Thoracic aorta (tissue), 2 donors: ENCODE measurements at regions not wholly inside any gene's neighbourhood (a gene's known extent, or its start where the extent isn't known, plus 50 kb on each side); places are given as distances from the start of the nearest gene placed in this dataset.

Source experiments
- ATAC-seq: fragments of 150-250 bp; one replicate; pipeline ENCODE4 v1.8.0; 2017; ENCODE audit warnings: low read depth; ENCODE audit not compliant: insufficient number of reproducible peaks, low FRiP score
- DNase-seq: peaks from one replicate; pipeline ENCODE4 v3.0.0-alpha.2; 2020; ENCODE audit warnings: low spot score
- H3K27ac ChIP-seq, 2 donors: fragments of 200-600 bp; sonication (generic); 1 replicate in 1 of 2; 2 replicates in 1 of 2; pipeline ENCODE4 v1.5.1; 2016; ENCODE audit warnings: mild to moderate bottlenecking in 2 of 2, moderate library complexity in 2 of 2
- H3K27me3 ChIP-seq: fragments of 200-600 bp; sonication (generic); replicated peaks from 2 replicates; pipeline ENCODE4 v1.6.0; 2016; ENCODE audit warnings: mild to moderate bottlenecking; ENCODE audit not compliant: insufficient read depth
- H3K36me3 ChIP-seq: fragments of 200-600 bp; sonication (generic); one replicate; pipeline ENCODE4 v1.5.1; 2016
- H3K4me1 ChIP-seq, 2 donors: fragments of 200-600 bp; sonication (generic); 1 replicate in 1 of 2; 2 replicates in 1 of 2; pipeline versions ENCODE4 v1.5.1 to v1.6.0; 2016; ENCODE audit warnings: low read depth in 2 of 2, mild to moderate bottlenecking in 1 of 2; ENCODE audit not compliant: control insufficient read depth in 1 of 2
- H3K4me3 ChIP-seq: fragments of 200-600 bp; sonication (generic); 2 replicates; pipeline ENCODE4 v1.5.1; 2016; ENCODE audit warnings: mild to moderate bottlenecking
- H3K9me3 ChIP-seq: fragments of 200-600 bp; sonication (generic); 2 replicates; pipeline ENCODE4 v1.5.1; 2016
- CTCF ChIP-seq: fragments of 200-600 bp; sonication (generic); IDR thresholded peaks from one replicate; pipeline ENCODE4 v1.5.1; 2019; ENCODE audit warnings: antibody characterized with exemption

- Histone ChIP-seq H3K4me1 (no peaks in the 10 kb centered on the region), H3K27me3 (no peaks in the 10 kb centered on the region), H3K36me3 (no peaks in the 10 kb centered on the region), H3K27ac (no peak overlapping the region), H3K4me3 (no peak overlapping the region), H3K9me3 (no peaks in the 10 kb centered on the region)
- ATAC-seq (no peak), DNase-seq (no peak)
- no peak for TF ChIP-seq CTCF
Observed at GRCh38 chr11:97989121-97989520, 1031.6 kb upstream of the CNTN5 start.

GRCh38 chr11:97990162-97990920 is 1030.4 kb upstream of the CNTN5 start:
- DNase-seq (no peak), ATAC-seq (no peak)
- TF ChIP-seq CTCF = no peak
- H3K4me1 ChIP-seq = no peaks in the 10 kb centered on the region
- H3K9me3 ChIP-seq = no peaks in the 10 kb centered on the region
- H3K27ac ChIP-seq = no peak overlapping the region
- no peak overlapping the region for H3K4me3 ChIP-seq
- no peaks in the 10 kb centered on the region for H3K36me3 ChIP-seq
- H3K27me3 ChIP-seq = no peaks in the 10 kb centered on the region

- Histone ChIP-seq H3K27ac (no peak overlapping the region), H3K27me3 (no peaks in the 10 kb centered on the region), H3K4me3 (no peak overlapping the region), H3K9me3 (no peaks in the 10 kb centered on the region), H3K4me1 (no peaks in the 10 kb centered on the region), H3K36me3 (no peaks in the 10 kb centered on the region)
- DNase-seq (no peak), ATAC-seq (no peak)
- TF ChIP-seq CTCF = no peak
Observed at GRCh38 chr11:97993562-97993961, 1027.2 kb upstream of the CNTN5 start.

- H3K4me1 ChIP-seq = no peaks in the 10 kb centered on the region
- H3K36me3 ChIP-seq = no peaks in the 10 kb centered on the region
- H3K4me3 ChIP-seq = no peak overlapping the region
- H3K9me3 ChIP-seq = no peaks in the 10 kb centered on the region
- no peak overlapping the region for H3K27ac ChIP-seq
- H3K27me3 ChIP-seq = no peaks in the 10 kb centered on the region
- no peak for TF ChIP-seq CTCF
- DNase-seq (no peak), ATAC-seq (no peak)
Observed at GRCh38 chr11:97995874-97996273, 1024.9 kb upstream of the CNTN5 start.

- H3K4me1 ChIP-seq = no peaks in the 10 kb centered on the region
- H3K27ac ChIP-seq = no peak overlapping the region
- ATAC-seq (no peak), DNase-seq (no peak)
- no peak for TF ChIP-seq CTCF
- H3K36me3 ChIP-seq = no peaks in the 10 kb centered on the region
- H3K27me3 ChIP-seq = no peaks in the 10 kb centered on the region
- no peak overlapping the region for H3K4me3 ChIP-seq
- no peaks in the 10 kb centered on the region for H3K9me3 ChIP-seq
Observed at GRCh38 chr11:97996762-97997161, 1024.0 kb upstream of the CNTN5 start.
